NCI-H2107 treated with DMSO at 0.1 percent for 48 hours (cell line): ENCODE measurements at regions not wholly inside any gene's neighbourhood (a gene's known extent, or its start where the extent isn't known, plus 50 kb on each side); places are given as distances from the start of the nearest gene placed in this dataset.
"Not testable (repeated sequence)": the region's sequence is repeated elsewhere in the genome, so short reads cannot be mapped to it uniquely, and the experiment has no call there.

Experiments
- DNase-seq: peaks from one replicate; lab custom pipeline; 2025; ENCODE audit not compliant: unreplicated experiment; lab: John Stamatoyannopoulos, UW

DNA sequence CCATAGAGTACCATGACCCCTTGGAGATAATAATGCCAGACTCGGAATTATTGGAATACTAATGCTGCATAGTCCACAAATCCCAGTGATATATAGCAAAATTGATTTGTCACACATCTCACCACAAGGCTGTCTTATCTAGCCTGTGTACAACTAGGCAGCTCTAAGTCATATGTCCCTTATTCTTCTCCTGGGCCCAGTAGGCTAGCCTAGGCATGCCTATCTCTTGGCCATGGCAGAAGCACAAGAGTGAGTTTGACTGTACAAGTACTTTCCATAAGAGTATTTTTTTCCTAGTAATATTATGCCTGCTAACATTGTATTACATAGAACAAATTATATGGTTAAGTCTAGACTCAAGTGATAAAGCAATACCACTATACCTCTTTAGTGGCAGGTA lies 1122.1 kb upstream of the SEL1L start:
- no peak for DNase-seq

DNA sequence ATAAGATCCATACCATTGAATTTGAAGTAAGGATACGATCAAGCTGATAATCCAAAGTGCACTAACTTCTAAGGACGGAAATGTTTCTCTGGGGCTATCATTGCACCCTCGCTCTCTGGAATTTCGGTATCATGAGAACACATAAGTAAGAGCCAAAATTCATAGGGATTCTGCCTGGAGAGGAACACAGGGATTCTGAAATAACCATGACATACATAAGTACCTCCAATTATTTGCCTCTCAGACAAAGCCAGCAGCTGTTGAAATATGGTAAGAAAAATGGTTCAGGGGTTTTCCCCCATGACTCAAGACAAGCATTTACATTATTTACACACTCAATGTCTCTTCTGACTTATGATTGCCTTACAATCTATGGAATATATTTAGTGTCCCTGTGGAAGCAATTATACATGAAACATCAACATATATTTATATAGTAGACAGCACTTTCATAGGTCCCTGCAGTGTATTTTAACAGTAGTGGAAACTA lies 1123.6 kb upstream of the SEL1L start:
- DNase-seq, result no peak

DNA sequence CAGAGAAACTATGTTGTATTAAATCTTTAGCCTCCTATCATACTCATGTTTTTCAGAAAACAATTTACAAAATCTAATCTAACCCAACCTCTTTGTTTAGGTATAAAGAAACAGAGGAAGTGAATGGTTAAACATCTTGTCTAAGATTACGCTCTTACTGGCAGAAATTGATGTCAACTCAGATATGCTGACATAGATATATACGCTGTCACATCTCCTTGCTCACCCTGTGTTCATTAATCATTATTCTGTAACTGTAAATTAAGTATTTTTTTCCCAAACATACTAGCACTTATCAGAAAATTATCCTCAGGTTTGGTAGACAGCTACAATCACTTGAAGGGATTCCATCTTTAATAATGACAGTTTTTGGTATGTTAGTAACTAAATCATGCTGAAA lies 1127.6 kb upstream of the SEL1L start:
- DNase-seq, result no peak

DNA sequence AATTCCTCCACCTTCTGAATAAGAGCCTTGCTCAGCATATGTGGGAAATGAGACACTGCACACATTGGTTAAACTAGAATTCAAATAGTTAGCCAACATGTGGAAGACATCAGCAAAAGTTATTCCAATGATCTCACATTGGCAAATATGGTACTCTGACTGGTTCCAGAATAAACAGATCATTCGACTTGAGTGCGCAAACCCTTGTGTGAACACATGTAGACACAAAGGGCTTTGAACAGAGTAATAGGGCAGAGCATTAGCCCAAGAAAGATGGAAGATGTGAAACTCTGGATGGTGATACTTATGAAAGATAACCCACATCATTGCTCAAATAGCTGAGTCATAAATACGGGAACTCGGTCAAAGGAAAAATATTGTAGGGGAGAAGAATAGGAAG lies 1133.4 kb upstream of the SEL1L start:
- DNase-seq, result no peak

DNA sequence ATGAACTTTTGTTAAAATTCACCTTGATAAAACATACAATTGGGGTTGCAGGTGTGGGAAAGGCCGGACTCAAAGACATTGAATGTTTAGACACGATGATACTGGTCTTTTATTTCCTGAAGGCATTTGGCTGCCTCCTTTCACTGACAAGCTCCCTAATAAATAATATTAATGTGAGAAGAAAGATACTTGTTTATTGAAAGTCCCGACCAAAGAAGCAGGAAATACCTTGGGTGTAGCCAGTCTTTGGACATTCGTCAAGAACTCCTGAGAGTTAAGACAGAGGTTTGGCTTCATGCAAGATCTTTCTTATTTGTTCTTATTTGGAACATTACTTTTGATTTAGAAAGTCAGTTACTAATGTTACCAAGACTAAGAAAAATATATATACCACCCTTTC lies 1133.8 kb upstream of the SEL1L start:
- no peak for DNase-seq

DNA sequence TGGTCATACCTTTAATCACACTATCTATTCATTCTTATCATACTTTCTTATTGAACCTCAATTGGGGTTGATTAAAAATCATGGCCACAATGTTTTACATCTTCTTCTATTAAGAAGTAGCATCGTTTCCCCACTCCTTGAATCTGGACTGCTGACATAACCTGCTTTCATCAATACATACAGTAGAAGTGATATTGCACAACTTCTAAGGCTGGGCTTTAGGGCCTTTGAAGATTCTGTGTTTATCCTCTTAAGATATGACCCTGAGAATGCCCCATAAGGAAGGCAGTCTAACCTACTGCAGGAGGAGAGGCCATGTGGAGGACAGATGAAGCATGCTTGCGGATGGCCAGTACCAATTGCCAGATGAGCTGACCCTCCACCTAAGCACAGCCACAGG lies 1142.8 kb upstream of the SEL1L start:
- no peak for DNase-seq

DNA sequence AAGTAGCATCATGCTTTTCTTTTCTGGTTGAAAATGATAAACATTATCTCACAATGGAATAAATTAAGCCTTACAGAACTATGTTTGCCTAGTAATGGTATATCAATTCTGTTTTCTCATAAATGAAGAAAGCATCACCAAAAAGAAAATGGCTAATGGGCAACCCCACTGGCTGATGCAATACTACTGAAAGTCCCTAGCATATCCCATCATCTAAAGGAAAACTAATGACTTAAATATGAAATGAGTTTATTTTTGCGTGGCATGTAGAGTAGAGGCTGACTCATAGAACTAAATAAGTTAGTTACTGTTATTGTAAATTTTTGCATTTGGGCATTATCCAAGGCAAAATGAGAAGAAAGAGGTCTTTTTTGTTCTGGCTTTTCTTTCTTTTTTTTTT lies 1156.3 kb upstream of the SEL1L start:
- no peak for DNase-seq

DNA sequence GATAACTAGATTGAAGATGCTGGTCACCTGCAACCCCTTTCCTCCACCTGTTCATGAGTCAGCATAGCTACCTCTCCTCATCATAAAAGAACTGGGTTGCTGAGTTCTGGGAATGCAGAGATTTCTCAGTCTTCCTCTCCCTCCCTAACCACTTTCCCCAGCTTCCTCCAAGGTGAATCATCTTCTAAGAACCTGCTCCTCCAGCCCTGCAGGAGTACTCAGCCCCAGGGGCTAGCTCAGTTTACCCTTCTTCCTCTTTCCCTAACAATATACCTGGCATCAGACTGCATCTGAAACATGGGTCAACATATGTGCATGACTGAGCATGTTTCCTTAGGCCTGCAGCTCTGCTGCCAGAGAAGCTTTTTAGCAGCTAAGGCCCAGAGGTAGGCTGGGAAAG lies 1157.5 kb upstream of the SEL1L start:
- not testable (repeated sequence) for DNase-seq

DNA sequence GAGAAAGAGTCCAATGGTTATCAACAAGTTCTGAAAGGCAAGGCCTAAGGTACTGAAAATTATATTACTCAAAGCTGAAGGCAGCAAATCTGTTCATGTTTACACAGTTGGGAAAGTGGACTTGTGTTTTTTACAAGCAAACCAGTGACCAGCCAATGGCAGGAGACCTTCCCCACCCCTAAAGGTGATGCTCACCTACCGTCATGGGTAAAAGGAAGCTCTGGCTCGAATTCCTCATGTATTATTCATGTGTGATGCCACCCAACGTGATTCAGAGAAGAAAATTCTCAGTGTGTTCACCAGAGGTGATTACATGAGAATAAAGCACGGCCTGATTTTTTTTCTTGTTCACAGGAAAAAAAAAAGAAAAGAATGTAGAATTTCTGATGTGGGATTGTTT lies 1161.2 kb upstream of the SEL1L start:
- no peak for DNase-seq

DNA sequence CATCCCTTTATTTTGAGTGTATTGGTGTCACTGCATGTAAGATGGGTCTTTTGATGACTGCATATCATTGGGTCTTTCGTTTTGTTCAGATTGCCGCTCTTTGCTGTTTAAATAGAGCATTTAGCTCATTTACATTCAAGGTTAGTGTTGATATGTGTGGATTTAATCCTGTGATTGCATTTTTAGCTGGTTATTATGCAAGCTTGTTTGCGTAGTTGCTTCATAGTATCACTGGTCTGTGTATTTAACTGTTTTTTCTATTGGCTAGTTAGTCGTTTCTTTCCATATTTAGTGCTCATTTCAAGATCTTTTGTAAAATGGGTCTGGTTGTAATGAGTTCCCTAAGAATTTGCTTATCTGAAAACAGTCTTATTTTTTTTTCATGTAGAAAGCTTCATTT lies 1170.6 kb upstream of the SEL1L start:
- DNase-seq, result no peak

DNA sequence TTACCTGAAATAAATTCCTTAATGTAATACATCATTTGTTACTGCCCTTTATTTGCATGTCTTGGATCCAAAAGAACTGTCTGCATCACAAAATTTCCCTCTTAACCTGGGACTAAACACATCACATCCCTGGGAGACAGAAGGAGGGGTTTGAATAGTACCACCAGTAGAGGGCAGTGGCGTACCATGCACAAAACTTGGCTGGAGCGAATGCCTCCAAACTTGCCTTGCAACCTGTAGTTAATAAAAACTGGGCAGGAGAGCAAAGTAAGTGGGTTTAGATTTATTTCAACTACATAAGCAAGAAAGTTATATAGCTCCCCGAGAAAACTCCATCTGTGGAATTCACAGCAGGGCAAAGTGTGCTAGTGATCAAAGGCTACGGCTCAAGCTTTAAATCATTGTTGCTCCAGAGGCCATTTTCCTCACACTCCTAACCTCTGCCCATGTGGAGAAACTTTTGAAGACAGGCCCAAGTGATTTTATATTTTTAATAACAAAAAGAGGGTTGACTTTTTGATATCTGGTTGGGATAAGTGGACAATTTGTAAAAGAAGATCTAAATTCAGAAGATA lies 1176.7 kb upstream of the SEL1L start:
- DNase-seq, result peak; percentile 82

DNA sequence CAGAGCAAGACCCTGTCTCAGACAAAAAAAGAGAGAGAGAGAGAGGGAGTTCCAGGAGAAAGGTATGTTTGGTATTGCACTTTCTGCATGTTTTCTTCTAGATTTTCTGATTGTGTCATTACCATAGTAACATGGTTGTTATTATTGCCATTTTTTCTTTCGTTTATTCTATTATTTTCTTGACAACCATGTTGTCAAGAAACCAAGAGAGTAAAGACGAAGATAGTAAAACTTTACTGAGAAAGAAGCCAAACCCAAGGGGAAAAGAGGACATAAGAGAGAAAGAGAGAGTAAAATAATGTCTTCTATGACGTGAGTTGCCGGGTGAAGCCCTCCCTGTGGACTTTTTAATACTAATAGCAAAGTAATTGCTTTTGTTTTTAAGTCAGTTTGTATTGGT lies 1186.0 kb upstream of the SEL1L start:
- no peak for DNase-seq

DNA sequence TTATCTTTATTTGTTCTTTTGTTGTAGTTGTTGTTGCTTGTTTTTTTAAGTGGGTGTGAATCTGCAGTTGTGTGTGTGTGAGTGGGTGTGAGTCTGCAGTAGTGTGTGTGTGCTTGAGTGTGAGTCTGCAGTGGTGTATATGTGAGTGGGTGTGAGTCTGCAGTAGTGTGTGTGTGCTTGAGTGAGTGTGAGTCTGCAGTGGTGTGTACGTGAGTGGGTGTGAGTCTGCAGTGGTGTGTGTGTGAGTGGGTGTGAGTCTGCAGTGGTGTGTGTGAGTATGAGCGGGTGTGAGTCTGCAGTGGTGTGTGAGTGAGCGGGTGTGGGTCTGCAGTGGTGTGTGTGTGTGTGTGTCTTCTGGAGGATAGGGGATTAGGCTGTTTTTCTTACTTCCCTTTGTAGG lies 1186.8 kb upstream of the SEL1L start:
- no peak for DNase-seq

DNA sequence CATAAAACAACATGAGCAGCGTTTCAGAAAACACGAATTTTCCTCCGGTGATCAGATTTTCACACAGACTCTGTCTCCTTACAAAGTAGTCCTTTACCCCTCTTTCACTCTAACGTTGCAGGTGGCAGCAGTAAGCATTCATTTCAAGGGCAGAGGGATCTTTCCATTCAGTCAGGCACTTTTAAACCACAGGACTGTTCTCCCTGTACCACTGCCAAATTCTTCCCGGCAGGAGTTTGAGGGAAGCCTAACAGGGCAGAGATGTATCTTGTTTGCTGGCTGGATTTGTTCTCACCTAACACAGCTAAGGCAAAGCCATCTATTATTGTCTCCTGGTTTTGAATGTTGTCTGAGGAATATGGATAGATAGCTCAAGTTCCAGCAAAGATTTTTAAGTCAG lies 1187.3 kb upstream of the SEL1L start:
- peak; percentile 98 for DNase-seq

DNA sequence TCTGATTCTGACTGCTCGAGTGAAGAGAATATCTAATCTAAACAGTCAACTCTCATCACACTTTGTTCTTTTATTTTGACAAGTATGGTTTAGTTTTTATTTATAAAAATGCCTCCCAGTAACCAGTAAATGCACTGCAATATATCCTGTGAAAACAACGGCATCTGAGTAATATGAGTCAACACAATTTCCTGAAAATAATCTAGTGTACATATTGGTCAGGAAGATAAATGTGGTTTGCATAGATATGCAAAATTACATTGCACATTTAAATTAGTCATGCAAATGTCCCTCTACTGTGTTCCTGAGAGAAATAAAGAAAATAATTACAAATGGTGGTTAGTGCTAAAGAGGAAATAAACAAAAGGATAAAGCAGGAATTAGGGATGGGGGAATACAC lies 1190.7 kb upstream of the SEL1L start:
- DNase-seq, result no peak

DNA sequence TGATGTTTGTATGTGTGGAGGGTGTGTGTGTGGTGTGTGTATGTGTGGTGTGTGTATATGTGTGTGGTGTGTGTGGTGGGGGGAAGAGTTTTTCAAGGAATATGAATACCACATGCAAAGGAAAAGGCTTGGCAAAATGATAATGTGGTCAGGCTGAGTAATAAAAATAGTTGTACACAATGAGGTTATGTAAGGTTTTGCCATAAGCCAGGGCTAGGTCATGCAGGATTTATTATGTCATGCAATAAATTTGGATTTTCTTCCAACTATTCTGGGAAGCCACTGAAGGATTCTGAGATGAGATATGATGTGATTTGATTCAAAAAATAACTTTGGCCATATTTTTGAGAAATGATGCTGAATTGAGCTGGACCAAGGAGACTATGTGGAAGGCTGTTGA lies 1191.6 kb upstream of the SEL1L start:
- DNase-seq, result no peak

DNA sequence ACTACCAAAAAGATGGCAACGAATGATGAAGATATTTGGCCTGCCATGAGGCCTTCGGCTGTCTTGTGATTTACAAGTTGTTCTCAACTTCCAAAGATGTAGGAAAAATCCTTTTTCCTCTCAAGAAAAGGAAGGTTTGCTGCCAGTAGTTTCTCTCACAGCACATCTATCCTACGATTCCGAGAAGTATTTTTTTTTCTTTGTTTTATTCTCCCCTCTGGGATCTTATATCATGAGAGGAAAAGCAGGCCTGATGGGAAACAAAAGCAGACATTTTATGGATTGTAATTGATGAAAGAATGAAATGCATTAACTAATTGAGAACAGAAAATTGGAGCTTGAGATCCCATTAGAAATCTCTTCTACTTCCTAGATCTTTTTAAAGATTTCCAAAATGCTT lies 1197.9 kb upstream of the SEL1L start:
- no peak for DNase-seq

DNA sequence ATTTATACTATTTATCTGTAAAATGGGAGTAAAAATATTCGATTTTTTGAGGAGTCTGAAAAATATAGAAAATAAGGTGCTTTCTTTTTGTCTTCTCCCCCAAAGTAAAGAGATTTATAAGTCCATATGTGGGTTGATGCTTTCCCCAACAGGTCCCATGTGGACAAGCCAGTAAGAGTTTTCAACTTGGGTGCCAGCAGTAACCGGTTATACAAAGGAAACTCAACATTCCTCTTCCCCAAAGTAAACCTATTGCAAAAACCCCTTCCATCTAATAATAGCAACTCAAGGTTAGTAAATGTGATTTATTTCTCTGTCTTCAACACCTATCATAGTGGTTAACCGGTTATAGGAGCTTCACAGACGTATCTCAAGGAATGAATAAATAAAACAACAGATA lies 1206.9 kb upstream of the SEL1L start:
- DNase-seq, result no peak

DNA sequence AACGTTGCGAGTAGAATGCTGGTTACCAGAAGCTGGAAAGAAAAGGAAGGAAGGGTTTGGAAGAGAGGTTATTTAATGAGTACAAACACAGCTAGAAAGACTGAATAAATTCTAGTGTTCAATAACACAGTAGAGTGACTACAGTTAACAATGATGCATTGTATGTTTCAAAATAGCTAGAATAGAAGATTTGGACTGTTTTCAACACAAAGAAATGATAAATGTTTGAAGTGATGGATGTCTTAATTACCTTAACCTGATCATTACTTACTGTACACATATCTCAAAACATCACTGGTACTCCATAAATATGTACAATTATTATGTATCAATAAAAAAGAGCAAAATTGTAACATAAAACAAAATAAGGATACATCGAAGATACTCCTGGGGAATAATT lies 1221.8 kb upstream of the SEL1L start:
- no peak for DNase-seq

DNA sequence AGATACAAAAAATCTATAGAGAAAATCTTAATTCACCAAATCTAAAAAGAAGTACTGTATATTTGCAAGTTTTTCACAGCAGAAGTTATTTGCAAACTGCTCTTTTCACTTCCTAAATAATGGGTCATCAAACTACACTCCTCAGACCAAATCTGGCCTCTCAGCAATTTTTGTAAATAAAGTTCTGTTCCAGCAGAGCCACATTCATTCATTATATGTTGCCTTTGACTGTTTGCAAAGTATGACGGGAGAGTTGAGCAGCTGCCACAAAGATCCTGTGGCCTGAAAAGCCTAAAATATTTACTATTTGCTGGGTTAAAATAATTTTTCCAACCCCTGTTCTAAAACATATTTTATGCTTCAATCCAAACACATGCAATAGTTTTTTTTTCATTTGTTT lies 1222.3 kb upstream of the SEL1L start:
- no peak for DNase-seq

DNA sequence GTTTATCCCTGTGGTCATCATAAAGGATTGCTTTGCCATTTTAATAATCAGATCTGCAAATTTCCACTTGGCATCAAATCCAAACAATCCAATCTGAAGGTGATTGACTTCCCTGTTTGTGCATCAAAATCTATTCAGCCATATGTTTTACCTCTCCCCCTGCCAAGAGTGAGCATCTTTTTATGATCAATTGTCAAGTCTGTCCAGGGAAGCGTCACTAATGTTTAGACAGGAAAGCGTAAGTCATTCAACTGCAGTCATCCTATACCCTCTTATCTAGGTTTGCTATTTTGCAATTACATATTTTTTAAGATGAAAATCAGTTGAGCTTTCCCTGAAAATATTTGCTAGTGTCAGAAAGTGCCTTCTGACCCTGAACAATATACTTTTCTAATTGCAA lies 1224.1 kb upstream of the SEL1L start:
- no peak for DNase-seq

DNA sequence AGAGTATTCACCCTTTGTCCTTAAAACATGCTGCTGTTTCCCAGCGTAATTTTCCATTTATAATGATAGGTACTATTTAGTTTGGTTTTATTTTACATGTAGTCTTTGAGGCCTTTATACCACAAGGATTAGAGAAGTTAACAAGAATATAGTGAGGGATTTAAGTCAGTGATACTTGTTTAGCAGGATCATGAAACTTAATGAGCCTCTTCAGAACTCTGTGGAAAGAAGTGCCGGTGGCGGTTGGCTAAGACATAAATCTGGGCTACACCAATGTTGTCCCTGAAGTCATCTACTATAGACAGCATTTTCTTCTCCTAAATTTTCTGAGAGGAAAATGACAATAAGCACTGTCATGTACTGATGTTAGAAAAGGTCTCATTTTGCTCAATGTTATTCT lies 1226.0 kb upstream of the SEL1L start:
- no peak for DNase-seq

DNA sequence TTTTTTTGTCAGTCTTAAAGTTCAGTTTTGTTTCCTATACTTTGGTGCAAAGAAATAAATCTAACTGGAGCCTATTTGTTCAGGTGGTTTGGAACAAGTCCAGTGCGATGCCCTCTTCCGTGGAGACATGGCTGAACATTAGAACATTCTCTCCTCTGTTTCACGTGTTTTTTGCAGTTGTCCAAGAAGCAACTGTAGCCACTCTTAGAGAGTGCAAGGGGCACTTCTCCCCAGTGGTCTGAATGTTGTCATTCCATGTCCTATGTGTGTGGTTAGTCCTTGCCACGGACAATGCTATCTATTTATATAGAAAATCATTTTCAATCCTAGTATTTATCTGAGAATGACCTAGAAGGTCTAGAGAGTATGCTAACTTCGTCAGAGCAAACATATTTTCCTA lies 1232.5 kb upstream of the SEL1L start:
- no peak for DNase-seq

DNA sequence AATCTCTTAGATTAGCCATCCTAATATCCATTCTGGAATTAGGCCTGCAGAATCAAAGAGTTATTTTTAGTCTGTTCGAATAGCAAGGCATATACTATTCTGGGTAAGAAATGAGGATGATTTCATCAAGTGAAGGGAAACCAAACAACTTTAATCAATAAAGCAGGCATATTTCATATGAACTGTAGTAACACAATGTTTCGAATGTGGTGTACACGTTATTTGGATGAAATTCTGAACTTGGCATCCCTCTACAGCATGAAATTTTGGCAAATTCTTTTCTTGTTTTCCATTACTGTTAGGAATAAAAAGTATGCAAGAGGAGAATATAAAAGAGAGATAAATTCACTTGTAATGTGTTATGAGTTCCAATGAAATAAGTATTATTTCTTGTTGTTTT lies 1233.3 kb upstream of the SEL1L start:
- no peak for DNase-seq
